Ovary (tissue), 3 donors: ENCODE measurements at regions not wholly inside any gene's neighbourhood (a gene's known extent, or its start where the extent isn't known, plus 50 kb on each side); places are given as distances from the start of the nearest gene placed in this dataset.

ENCODE experiments used
- EP300 ChIP-seq: sonication (generic); formaldehyde crosslinking; IDR thresholded peaks from one replicate; pipeline ENCODE4 v1.6.1; 2017; ENCODE audit warnings: antibody characterized with exemption
- POLR2A ChIP-seq: fragments of 450-650 bp; IDR thresholded peaks from one replicate; pipeline ENCODE4 v1.6.1; 2017; ENCODE audit warnings: antibody characterized with exemption, mild to moderate bottlenecking, moderate library complexity
- TF ChIP-seq, protein P1 (sequence below), 3 donors: fragments of 450-650 bp in 2 of 3; fragments of 200-600 bp in 1 of 3; IDR thresholded peaks; one replicate each; pipeline versions ENCODE4 v1.5.1 to v1.8.0; 2016 to 2022; ENCODE audit warnings: antibody characterized with exemption in 3 of 3, mild to moderate bottlenecking in 1 of 3
- donor health status: DM: no; HTN: no; CAD: no.

DNA sequence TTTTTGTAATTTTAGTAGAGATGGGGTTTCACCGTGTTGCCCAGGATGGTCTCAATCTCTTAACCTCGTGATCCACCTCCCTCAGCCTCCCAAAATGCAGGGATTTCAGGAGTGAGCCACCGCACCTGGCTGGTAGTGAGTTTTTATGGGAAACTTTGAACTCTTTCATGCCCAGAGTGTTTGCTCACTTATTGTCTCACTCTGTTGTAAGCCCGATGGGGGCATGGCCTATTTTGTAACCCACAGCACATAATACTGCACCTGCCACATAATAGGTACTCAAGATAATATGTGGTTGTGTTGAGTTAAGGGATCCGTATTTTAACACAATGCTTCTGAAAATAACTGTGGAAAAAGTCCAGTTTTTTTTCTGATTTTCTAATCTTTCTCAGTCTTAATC lies 109.6 kb upstream of the GIMD1 start:
- TF ChIP-seq POLR2A, result no peak
- TF ChIP-seq, protein P1, sequence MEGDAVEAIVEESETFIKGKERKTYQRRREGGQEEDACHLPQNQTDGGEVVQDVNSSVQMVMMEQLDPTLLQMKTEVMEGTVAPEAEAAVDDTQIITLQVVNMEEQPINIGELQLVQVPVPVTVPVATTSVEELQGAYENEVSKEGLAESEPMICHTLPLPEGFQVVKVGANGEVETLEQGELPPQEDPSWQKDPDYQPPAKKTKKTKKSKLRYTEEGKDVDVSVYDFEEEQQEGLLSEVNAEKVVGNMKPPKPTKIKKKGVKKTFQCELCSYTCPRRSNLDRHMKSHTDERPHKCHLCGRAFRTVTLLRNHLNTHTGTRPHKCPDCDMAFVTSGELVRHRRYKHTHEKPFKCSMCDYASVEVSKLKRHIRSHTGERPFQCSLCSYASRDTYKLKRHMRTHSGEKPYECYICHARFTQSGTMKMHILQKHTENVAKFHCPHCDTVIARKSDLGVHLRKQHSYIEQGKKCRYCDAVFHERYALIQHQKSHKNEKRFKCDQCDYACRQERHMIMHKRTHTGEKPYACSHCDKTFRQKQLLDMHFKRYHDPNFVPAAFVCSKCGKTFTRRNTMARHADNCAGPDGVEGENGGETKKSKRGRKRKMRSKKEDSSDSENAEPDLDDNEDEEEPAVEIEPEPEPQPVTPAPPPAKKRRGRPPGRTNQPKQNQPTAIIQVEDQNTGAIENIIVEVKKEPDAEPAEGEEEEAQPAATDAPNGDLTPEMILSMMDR (IDR thresholded peaks at IDR 0.05), result no peak
- TF ChIP-seq EP300, result no peak
